ENCODE measurements at regions not wholly inside any gene's neighbourhood (a gene's known extent, or its start where the extent isn't known, plus 50 kb on each side); places are given as distances from the start of the nearest gene placed in this dataset.

DNA sequence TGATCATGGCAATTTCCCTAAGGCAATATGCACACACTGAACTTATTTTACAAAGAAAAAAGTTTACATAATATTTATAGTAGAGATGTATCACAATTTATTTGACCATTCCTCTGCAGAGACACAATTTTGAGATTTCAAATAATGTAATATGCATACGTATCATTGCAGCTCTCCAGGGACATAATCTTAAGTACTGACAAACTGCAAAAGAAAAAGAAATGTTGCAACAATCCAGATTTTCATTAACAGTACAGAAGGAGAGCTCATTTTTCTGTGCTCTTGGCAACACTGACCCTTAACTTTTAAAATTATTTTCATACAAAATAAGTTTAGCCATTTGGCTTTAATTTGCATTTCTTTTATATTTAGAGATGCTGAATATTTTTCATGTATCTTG lies 710.2 kb upstream of the SLC39A10 start:
- Histone ChIP-seq H3K27ac (no peak overlapping the region), H2AFZ (no peak overlapping the region), H3K4me1 (ENCODE audit: insufficient read depth) (no peaks in the 10 kb centered on the region), H3K9me3 (ENCODE audit: low read depth) (no peaks in the 10 kb centered on the region), H3K36me3 (replicated peaks; ENCODE audit: insufficient read depth, low read depth) (no peaks in the 10 kb centered on the region), H3K4me2 (no peak overlapping the region), H3K79me2 (no peaks in the 10 kb centered on the region), H3K4me3 (no peak overlapping the region), H4K20me1 (ENCODE audit: insufficient read depth, poor library complexity, severe bottlenecking) (no peaks in the 10 kb centered on the region), H3K27me3 (no peaks in the 10 kb centered on the region), H3K9me2 (replicated peaks; ENCODE audit: insufficient read depth) (no peaks in the 10 kb centered on the region)
- WGBS (ENCODE audit: low lambda C conversion rate, missing lambda C conversion rate) = 93% methylated on average over 1 of the region's 1 CpG
- no peak for DNase-seq (ENCODE audit: low spot score)
- TF ChIP-seq EZH2phosphoT487 (IDR thresholded peaks at IDR 0.05; ENCODE audit: low read depth, severe bottlenecking, unreplicated experiment) (no peak), EZH2 (IDR thresholded peaks at IDR 0.05; ENCODE audit: borderline replicate concordance) (no peak), CTCF (IDR thresholded peaks at IDR 0.05; ENCODE audit: poor library complexity) (no peak)

DNA sequence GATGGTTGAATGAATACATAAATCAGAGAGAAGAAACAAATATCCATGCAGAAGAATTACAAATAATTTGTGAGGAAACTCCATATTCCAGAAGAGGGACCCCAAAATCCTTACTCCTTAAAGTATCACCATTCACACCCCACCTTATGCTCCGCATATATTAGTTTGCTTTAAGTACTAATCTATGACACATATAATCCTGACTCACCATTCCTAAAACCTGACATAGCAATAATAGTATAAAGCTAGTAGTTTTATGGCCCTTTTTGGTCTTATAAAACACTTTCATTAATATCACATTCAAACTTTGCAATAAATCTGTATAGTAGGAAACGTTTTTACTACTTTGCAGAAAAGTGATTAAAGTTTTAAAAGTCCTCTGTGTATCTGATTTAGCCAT lies 719.0 kb upstream of the SLC39A10 start:
- WGBS (ENCODE audit: low lambda C conversion rate, missing lambda C conversion rate) = 77% methylated on average over 2 of the region's 2 CpGs

DNA sequence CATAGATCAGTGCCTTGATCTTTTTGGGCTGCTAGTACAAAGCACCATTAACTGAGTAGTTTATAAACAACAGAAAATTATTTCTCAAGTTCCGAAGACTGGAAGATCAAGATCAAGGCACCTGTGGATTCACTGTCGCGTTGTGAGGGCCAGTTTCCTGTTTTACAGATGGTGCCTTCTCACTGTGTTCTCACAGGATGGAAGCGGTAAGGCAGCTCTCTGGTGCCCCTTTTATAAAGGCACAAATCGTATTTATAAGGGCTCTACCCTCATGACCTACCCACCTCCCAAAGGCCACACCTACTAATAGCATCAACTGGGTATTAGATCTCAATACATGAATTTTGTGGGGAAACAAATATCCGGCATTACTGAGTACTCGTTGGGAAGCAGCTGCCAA lies 729.5 kb upstream of the SLC39A10 start:
- Histone ChIP-seq H3K27ac (no peak overlapping the region), H3K9me3 (ENCODE audit: low read depth) (no peaks in the 10 kb centered on the region), H3K4me1 (ENCODE audit: insufficient read depth) (no peaks in the 10 kb centered on the region), H3K79me2 (no peaks in the 10 kb centered on the region), H3K27me3 (no peaks in the 10 kb centered on the region), H2AFZ (no peak overlapping the region), H3K4me2 (no peak overlapping the region), H4K20me1 (ENCODE audit: insufficient read depth, poor library complexity, severe bottlenecking) (no peaks in the 10 kb centered on the region), H3K4me3 (no peak overlapping the region), H3K36me3 (replicated peaks; ENCODE audit: insufficient read depth, low read depth) (no peaks in the 10 kb centered on the region), H3K9me2 (replicated peaks; ENCODE audit: insufficient read depth) (no peaks in the 10 kb centered on the region)
- no peak for DNase-seq (ENCODE audit: low spot score)
- TF ChIP-seq EZH2 (IDR thresholded peaks at IDR 0.05; ENCODE audit: borderline replicate concordance) (no peak), CTCF (IDR thresholded peaks at IDR 0.05; ENCODE audit: poor library complexity) (no peak), EZH2phosphoT487 (IDR thresholded peaks at IDR 0.05; ENCODE audit: low read depth, severe bottlenecking, unreplicated experiment) (no peak)
- 94% methylated on average over 7 of the region's 7 CpGs for WGBS (ENCODE audit: low lambda C conversion rate, missing lambda C conversion rate)

More for the DNA sequence above, 719.0 kb upstream of the SLC39A10 start:
- TF ChIP-seq EZH2phosphoT487 (IDR thresholded peaks at IDR 0.05; ENCODE audit: low read depth, severe bottlenecking, unreplicated experiment) (no peak), EZH2 (IDR thresholded peaks at IDR 0.05; ENCODE audit: borderline replicate concordance) (no peak), CTCF (IDR thresholded peaks at IDR 0.05; ENCODE audit: poor library complexity) (no peak)
- H2AFZ ChIP-seq = no peak overlapping the region
- no peaks in the 10 kb centered on the region for H3K79me2 ChIP-seq
- no peaks in the 10 kb centered on the region for H3K4me1 ChIP-seq (ENCODE audit: insufficient read depth)
- no peaks in the 10 kb centered on the region for H3K36me3 ChIP-seq (replicated peaks; ENCODE audit: insufficient read depth, low read depth)
- no peaks in the 10 kb centered on the region for H3K27me3 ChIP-seq
- DNase-seq (ENCODE audit: low spot score) = no peak
- no peak overlapping the region for H3K4me3 ChIP-seq
- H3K9me3 ChIP-seq (ENCODE audit: low read depth) = no peaks in the 10 kb centered on the region
- H3K4me2 ChIP-seq = no peak overlapping the region
- H3K27ac ChIP-seq = no peak overlapping the region
- no peaks in the 10 kb centered on the region for H3K9me2 ChIP-seq (replicated peaks; ENCODE audit: insufficient read depth)
- H4K20me1 ChIP-seq (ENCODE audit: insufficient read depth, poor library complexity, severe bottlenecking) = no peaks in the 10 kb centered on the region

GRCh38 chr2:194926873-194927272 lies 730.2 kb upstream of the SLC39A10 start:
- Histone ChIP-seq H3K4me2 (no peak overlapping the region), H3K79me2 (no peaks in the 10 kb centered on the region), H3K4me3 (no peak overlapping the region), H3K4me1 (ENCODE audit: insufficient read depth) (no peaks in the 10 kb centered on the region), H4K20me1 (ENCODE audit: insufficient read depth, poor library complexity, severe bottlenecking) (no peaks in the 10 kb centered on the region), H3K9me3 (ENCODE audit: low read depth) (no peaks in the 10 kb centered on the region), H3K27me3 (no peaks in the 10 kb centered on the region), H3K9me2 (replicated peaks; ENCODE audit: insufficient read depth) (no peaks in the 10 kb centered on the region), H3K27ac (no peak overlapping the region), H3K36me3 (replicated peaks; ENCODE audit: insufficient read depth, low read depth) (no peaks in the 10 kb centered on the region), H2AFZ (no peak overlapping the region)
- WGBS (ENCODE audit: low lambda C conversion rate, missing lambda C conversion rate) = 26% methylated on average over 1 of the region's 1 CpG
- no peak for DNase-seq (ENCODE audit: low spot score)
- TF ChIP-seq EZH2phosphoT487 (IDR thresholded peaks at IDR 0.05; ENCODE audit: low read depth, severe bottlenecking, unreplicated experiment) = no peak
- no peak for TF ChIP-seq EZH2 (IDR thresholded peaks at IDR 0.05; ENCODE audit: borderline replicate concordance)
- no peak for TF ChIP-seq CTCF (IDR thresholded peaks at IDR 0.05; ENCODE audit: poor library complexity)

All from hepatocyte (in vitro differentiated cells).